AG04449 (cell line): ENCODE measurements at regions not wholly inside any gene's neighbourhood (a gene's known extent, or its start where the extent isn't known, plus 50 kb on each side); places are given as distances from the start of the nearest gene placed in this dataset.
A peak's percentile ranks its signal among the peaks of the same experiment; 100 is the strongest.

Experiments
- CTCF ChIA-PET: fragments of 350-600 bp; formaldehyde crosslinking; extraction: SDS; loops from one replicate; lab custom pipeline; 2021; ENCODE audit warnings: antibody characterized with exemption; lab: Yijun Ruan, JAX
- POLR2A ChIA-PET: fragments of 400-600, 350-600 bp; formaldehyde crosslinking; extraction: SDS; loops from one replicate; lab custom pipeline; 2020; ENCODE audit warnings: antibody characterized with exemption, inconsistent platforms; lab: Yijun Ruan, JAX
- DNase-seq: peaks from one replicate; pipeline ENCODE4 v3.0.0-alpha.2; 2010; ENCODE audit warnings: low read depth, low spot score
- H3K4me3 ChIP-seq: 2 replicates; pipeline ENCODE4 v1.5.1; 2011; ENCODE audit warnings: low read depth, mild to moderate bottlenecking, control low read depth, low read length
- CTCF ChIP-seq: IDR thresholded peaks from one replicate; pipeline ENCODE4 v1.5.1; 2011; ENCODE audit warnings: mild to moderate bottlenecking, moderate library complexity, low read length, control low read depth, inconsistent platforms; ENCODE audit not compliant: insufficient read depth; ENCODE audit errors: missing control alignments

DNA sequence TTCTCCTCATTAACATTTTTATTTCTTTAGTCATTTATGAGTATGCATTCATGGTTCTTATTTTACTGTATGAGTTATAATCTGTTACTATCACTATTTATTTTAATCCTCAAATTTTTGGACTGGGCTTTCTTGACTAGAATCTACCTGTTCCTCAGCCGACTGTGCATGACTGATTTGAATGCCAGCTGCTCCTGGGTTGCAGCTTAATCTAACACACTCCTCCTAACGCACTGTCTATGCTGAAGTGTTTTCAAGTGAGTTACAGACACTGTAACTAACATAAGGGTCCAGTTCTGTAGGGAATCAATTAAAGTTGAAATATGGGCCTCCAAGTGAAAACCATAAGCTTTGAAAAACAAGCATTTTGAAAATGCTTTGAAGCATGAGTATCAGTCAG is 137.4 kb upstream of the ARSJ start:
- no peak overlapping the region for H3K4me3 ChIP-seq
- no peak for TF ChIP-seq CTCF
- no peak for DNase-seq
- POLR2A ChIA-PET: no interaction called here
- CTCF ChIA-PET: interaction anchor here (0.9 kb wide), 1 partner anchor 10 kb away, joined by 3 read pairs; no protein-coding TSS in a partner anchor

GRCh38 chr4:114121221-114121620 is 141.8 kb upstream of the ARSJ start:
- DNase-seq: no peak
- H3K4me3 ChIP-seq: no peak overlapping the region
- ChIA-PET CTCF (no interaction called here), POLR2A (no interaction called here)
- TF ChIP-seq CTCF: no peak

DNA sequence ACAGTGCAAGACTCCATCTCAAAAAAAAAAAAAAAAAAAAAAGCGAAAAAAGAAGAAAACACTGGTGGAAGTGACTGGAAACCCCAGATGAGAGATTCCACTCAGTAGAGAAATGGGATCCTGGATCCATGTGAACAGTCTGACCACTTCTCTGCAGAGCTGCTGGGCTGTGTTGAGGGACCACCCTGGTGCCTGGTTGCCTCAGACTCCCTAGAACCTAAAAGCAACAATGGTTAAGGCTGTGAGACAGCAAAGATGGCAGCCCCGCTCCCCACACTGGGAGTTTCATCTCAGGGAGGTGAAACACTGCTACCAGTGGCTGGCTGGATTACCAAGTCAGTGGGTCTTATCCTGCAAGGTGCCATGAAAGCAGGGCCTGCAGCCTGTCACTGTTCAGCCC is 152.8 kb upstream of the ARSJ start:
- no peak for TF ChIP-seq CTCF
- H3K4me3 ChIP-seq: no peak overlapping the region
- CTCF ChIA-PET: no interaction called here
- no peak for DNase-seq
- POLR2A ChIA-PET: no interaction called here

DNA sequence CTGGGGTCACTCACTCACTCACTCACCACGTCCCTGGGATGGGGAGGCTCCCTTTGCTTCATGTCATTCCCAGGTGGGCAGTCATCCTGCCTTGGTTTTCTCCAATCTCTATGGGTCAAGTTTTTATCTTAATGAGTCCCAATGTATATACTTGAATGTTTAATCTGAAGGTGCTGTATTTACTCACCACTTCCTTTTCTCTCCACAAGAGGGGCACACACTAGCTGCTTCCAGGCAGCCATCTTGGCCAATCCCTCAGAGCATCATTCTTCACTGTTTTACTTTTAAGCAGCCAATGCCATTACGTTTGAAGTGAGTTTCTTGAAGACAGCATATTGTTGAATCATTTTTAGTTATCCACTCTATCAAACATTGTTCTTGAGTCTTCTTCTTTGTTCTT is 153.4 kb upstream of the ARSJ start:
- DNase-seq: no peak
- H3K4me3 ChIP-seq: no peak overlapping the region
- peak; percentile 7 for TF ChIP-seq CTCF
- ChIA-PET POLR2A (no interaction called here), CTCF (no interaction called here)

DNA sequence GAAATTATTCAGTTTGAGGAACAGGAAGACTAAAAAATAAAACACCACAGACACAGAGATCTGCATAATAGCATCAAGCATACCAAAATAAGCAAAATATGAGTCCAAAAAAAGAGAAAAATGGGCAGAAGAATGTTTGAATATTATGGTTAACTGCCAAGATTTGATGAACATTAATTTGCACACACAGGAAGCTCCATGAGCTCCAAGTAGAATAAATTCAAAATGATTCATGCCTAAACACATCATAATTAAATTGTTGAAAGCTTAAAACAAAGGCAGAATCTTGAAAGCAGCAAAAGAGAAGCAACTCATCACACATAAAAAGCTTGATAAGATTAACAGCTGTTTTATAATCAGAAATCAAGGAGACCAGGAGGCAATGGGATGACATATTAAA is 156.6 kb upstream of the ARSJ start:
- H3K4me3 ChIP-seq: no peak overlapping the region
- DNase-seq: no peak
- CTCF ChIA-PET: interaction anchor here (1.8 kb wide), 1 partner anchor 11 kb away, joined by 4 read pairs; no protein-coding TSS in a partner anchor
- TF ChIP-seq CTCF: no peak
- POLR2A ChIA-PET: no interaction called here

GRCh38 chr4:114137984-114138383 is 158.5 kb upstream of the ARSJ start:
- no peak overlapping the region for H3K4me3 ChIP-seq
- ChIA-PET POLR2A (no interaction called here), CTCF (no interaction called here)
- no peak for TF ChIP-seq CTCF
- no peak for DNase-seq
